ENCODE measurements at regions not wholly inside any gene's neighbourhood (a gene's known extent, or its start where the extent isn't known, plus 50 kb on each side); places are given as distances from the start of the nearest gene placed in this dataset.

DNA sequence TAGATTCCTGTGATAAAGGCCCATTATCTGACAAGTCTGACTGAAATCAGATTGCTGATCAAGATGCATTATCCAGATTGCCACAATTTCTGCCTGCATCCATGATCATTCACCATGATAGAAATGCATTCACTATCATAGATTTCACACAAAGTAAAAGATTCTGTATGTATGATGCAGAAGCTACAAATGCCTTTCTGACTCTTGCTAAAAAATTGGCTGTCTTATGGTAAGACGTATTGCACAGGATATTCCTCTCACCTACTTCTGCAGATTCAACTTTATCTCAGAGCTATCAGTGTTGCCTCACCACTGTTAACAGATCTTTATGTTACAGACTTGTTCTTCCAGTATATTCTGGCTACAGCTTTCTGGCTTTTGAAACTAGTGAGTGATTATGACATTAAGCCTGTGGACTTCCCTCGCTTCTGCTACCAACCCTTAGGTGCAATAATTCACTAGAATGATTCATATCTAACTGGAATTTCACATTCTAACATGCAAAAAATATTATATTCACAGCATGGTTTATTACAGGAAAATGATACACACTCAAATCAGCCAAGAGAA, 955.3 kb downstream of the EPHA3 start:
- WGBS: 67% methylated on average over 2 of the region's 2 CpGs
- DNase-seq (ENCODE audit: low spot score): no peak
- H3K27ac ChIP-seq (ENCODE audit: low read depth in 1 of 2, low read length in 2 of 2): no peak overlapping the region

DNA sequence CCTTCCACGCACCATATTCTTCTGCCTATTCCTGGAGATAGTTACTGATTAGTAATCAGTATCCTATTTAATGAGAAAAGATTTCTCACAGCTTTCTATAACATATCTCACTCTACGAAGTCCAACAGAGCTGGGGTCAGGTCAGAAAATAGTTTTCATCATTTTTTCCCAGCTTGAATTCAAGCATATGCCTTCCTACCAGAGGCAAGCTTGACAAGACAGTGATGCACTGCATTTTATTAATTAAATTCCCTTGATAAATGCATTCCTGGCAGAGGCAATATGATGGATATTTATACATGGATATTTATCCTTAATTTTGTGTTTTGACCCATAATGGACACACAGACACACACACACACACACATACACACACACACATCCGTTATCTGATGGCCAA, 961.4 kb downstream of the EPHA3 start:
- H3K27me3 ChIP-seq (ENCODE audit: control insufficient read depth in 4 of 4, insufficient read depth in 4 of 4, low read length in 3 of 4): no peaks in the 10 kb centered on the region
- H3K9me3 ChIP-seq (ENCODE audit: control insufficient read depth in 4 of 4, low read length in 3 of 4): no peaks in the 10 kb centered on the region
- H3K9ac ChIP-seq (ENCODE audit: low read depth in 1 of 2, low read length in 2 of 2): no peak overlapping the region
- H3K4me3 ChIP-seq (ENCODE audit: low read depth in 1 of 3, low read length in 3 of 3): no peak overlapping the region
- DNase-seq (ENCODE audit: low spot score): no peak
- no peaks in the 10 kb centered on the region for H3K4me1 ChIP-seq (ENCODE audit: control insufficient read depth in 4 of 4, insufficient read depth in 4 of 4, low read length in 3 of 4)
- 41% methylated on average over 3 of the region's 3 CpGs for WGBS
- TF ChIP-seq, protein P1, sequence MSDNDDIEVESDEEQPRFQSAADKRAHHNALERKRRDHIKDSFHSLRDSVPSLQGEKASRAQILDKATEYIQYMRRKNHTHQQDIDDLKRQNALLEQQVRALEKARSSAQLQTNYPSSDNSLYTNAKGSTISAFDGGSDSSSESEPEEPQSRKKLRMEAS (IDR thresholded peaks at IDR 0.05): no peak
- TF ChIP-seq, protein P2, sequence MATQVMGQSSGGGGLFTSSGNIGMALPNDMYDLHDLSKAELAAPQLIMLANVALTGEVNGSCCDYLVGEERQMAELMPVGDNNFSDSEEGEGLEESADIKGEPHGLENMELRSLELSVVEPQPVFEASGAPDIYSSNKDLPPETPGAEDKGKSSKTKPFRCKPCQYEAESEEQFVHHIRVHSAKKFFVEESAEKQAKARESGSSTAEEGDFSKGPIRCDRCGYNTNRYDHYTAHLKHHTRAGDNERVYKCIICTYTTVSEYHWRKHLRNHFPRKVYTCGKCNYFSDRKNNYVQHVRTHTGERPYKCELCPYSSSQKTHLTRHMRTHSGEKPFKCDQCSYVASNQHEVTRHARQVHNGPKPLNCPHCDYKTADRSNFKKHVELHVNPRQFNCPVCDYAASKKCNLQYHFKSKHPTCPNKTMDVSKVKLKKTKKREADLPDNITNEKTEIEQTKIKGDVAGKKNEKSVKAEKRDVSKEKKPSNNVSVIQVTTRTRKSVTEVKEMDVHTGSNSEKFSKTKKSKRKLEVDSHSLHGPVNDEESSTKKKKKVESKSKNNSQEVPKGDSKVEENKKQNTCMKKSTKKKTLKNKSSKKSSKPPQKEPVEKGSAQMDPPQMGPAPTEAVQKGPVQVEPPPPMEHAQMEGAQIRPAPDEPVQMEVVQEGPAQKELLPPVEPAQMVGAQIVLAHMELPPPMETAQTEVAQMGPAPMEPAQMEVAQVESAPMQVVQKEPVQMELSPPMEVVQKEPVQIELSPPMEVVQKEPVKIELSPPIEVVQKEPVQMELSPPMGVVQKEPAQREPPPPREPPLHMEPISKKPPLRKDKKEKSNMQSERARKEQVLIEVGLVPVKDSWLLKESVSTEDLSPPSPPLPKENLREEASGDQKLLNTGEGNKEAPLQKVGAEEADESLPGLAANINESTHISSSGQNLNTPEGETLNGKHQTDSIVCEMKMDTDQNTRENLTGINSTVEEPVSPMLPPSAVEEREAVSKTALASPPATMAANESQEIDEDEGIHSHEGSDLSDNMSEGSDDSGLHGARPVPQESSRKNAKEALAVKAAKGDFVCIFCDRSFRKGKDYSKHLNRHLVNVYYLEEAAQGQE (IDR thresholded peaks at IDR 0.05): no peak
- TF ChIP-seq SP1 (IDR thresholded peaks at IDR 0.05): no peak
- no peak for TF ChIP-seq EGR1 (IDR thresholded peaks at IDR 0.05; ENCODE audit: low read depth in 2 of 2)
- TF ChIP-seq TAF1 (conservative IDR thresholded peaks at IDR 0.05): no peak
- TF ChIP-seq HNF4G (IDR thresholded peaks at IDR 0.05): no peak
- no peak for TF ChIP-seq YY1 (IDR thresholded peaks at IDR 0.05)
- TF ChIP-seq, protein P3, sequence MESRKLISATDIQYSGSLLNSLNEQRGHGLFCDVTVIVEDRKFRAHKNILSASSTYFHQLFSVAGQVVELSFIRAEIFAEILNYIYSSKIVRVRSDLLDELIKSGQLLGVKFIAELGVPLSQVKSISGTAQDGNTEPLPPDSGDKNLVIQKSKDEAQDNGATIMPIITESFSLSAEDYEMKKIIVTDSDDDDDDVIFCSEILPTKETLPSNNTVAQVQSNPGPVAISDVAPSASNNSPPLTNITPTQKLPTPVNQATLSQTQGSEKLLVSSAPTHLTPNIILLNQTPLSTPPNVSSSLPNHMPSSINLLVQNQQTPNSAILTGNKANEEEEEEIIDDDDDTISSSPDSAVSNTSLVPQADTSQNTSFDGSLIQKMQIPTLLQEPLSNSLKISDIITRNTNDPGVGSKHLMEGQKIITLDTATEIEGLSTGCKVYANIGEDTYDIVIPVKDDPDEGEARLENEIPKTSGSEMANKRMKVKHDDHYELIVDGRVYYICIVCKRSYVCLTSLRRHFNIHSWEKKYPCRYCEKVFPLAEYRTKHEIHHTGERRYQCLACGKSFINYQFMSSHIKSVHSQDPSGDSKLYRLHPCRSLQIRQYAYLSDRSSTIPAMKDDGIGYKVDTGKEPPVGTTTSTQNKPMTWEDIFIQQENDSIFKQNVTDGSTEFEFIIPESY (IDR thresholded peaks at IDR 0.05): no peak
- TF ChIP-seq RXRA (IDR thresholded peaks at IDR 0.05): no peak
- no peak for TF ChIP-seq RAD21 (IDR thresholded peaks at IDR 0.05)
- TF ChIP-seq FOXA2 (IDR thresholded peaks at IDR 0.05): no peak
- TF ChIP-seq, protein P4, sequence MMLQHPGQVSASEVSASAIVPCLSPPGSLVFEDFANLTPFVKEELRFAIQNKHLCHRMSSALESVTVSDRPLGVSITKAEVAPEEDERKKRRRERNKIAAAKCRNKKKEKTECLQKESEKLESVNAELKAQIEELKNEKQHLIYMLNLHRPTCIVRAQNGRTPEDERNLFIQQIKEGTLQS (IDR thresholded peaks at IDR 0.05): no peak
- TF ChIP-seq HNF4A (conservative IDR thresholded peaks at IDR 0.05): no peak
- no peak for TF ChIP-seq FOXA1 (IDR thresholded peaks at IDR 0.05)
- H3K27ac ChIP-seq (ENCODE audit: low read depth in 1 of 2, low read length in 2 of 2): no peak overlapping the region
- H3K36me3 ChIP-seq (ENCODE audit: control insufficient read depth in 4 of 4, insufficient read depth in 3 of 4, low read depth in 1 of 4, low read length in 3 of 4): no peaks in the 10 kb centered on the region

More for the DNA sequence above, 955.3 kb downstream of the EPHA3 start:
- Histone ChIP-seq H3K9me3 (ENCODE audit: control insufficient read depth in 4 of 4, low read length in 3 of 4) (no peaks in the 10 kb centered on the region), H3K27me3 (ENCODE audit: control insufficient read depth in 4 of 4, insufficient read depth in 4 of 4, low read length in 3 of 4) (no peaks in the 10 kb centered on the region), H3K9ac (ENCODE audit: low read depth in 1 of 2, low read length in 2 of 2) (no peak overlapping the region), H3K4me3 (ENCODE audit: low read depth in 1 of 3, low read length in 3 of 3) (no peak overlapping the region), H3K4me1 (ENCODE audit: control insufficient read depth in 4 of 4, insufficient read depth in 4 of 4, low read length in 3 of 4) (no peaks in the 10 kb centered on the region), H3K36me3 (ENCODE audit: control insufficient read depth in 4 of 4, insufficient read depth in 3 of 4, low read depth in 1 of 4, low read length in 3 of 4) (no peaks in the 10 kb centered on the region)
- TF ChIP-seq GABPA (IDR thresholded peaks at IDR 0.05 in 1 of 2, conservative IDR thresholded peaks at IDR 0.05 in 1 of 2) (no peak), JUND (IDR thresholded peaks at IDR 0.05) (no peak), SP1 (IDR thresholded peaks at IDR 0.05) (no peak), EGR1 (IDR thresholded peaks at IDR 0.05; ENCODE audit: low read depth in 2 of 2) (no peak), FOXA2 (IDR thresholded peaks at IDR 0.05) (no peak), TAF1 (conservative IDR thresholded peaks at IDR 0.05) (no peak), HNF4A (conservative IDR thresholded peaks at IDR 0.05) (no peak)
- TF ChIP-seq, protein P3 (IDR thresholded peaks at IDR 0.05): no peak
- TF ChIP-seq, protein P5, sequence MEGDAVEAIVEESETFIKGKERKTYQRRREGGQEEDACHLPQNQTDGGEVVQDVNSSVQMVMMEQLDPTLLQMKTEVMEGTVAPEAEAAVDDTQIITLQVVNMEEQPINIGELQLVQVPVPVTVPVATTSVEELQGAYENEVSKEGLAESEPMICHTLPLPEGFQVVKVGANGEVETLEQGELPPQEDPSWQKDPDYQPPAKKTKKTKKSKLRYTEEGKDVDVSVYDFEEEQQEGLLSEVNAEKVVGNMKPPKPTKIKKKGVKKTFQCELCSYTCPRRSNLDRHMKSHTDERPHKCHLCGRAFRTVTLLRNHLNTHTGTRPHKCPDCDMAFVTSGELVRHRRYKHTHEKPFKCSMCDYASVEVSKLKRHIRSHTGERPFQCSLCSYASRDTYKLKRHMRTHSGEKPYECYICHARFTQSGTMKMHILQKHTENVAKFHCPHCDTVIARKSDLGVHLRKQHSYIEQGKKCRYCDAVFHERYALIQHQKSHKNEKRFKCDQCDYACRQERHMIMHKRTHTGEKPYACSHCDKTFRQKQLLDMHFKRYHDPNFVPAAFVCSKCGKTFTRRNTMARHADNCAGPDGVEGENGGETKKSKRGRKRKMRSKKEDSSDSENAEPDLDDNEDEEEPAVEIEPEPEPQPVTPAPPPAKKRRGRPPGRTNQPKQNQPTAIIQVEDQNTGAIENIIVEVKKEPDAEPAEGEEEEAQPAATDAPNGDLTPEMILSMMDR (IDR thresholded peaks at IDR 0.05; ENCODE audit: low read depth, low read length, missing input control): no peak
- TF ChIP-seq, protein P4 (IDR thresholded peaks at IDR 0.05): no peak
